ENCODE measurements at regions not wholly inside any gene's neighbourhood (a gene's known extent, or its start where the extent isn't known, plus 50 kb on each side); places are given as distances from the start of the nearest gene placed in this dataset.

DNA sequence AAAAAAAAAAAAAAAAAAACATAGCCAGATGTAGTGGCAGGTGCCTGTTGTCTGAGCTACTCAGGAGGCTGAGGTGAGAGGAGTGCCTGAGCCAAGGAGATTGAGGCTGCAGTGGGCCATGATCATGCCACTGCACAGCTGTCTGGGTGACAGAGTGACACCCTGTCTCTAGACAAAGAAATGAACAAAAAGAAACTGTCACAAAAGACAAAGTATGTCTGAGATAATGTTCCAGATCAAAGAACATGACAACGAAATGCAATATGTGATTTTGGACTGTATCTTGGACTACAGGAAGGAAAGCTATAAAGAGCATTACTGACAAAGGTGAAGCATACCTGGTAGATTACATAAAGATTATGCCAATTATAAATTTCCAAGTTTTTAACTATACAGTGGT lies 862.8 kb downstream of the ROBO2 start (continued):
- TF ChIP-seq, protein P1, sequence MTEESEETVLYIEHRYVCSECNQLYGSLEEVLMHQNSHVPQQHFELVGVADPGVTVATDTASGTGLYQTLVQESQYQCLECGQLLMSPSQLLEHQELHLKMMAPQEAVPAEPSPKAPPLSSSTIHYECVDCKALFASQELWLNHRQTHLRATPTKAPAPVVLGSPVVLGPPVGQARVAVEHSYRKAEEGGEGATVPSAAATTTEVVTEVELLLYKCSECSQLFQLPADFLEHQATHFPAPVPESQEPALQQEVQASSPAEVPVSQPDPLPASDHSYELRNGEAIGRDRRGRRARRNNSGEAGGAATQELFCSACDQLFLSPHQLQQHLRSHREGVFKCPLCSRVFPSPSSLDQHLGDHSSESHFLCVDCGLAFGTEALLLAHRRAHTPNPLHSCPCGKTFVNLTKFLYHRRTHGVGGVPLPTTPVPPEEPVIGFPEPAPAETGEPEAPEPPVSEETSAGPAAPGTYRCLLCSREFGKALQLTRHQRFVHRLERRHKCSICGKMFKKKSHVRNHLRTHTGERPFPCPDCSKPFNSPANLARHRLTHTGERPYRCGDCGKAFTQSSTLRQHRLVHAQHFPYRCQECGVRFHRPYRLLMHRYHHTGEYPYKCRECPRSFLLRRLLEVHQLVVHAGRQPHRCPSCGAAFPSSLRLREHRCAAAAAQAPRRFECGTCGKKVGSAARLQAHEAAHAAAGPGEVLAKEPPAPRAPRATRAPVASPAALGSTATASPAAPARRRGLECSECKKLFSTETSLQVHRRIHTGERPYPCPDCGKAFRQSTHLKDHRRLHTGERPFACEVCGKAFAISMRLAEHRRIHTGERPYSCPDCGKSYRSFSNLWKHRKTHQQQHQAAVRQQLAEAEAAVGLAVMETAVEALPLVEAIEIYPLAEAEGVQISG (CRISPR knock-in tag; IDR thresholded peaks at IDR 0.05): no peak
- no peak for TF ChIP-seq NFIB (CRISPR knock-in tag; IDR thresholded peaks at IDR 0.05; ENCODE audit: borderline replicate concordance)
- TF ChIP-seq ZNF605 (CRISPR knock-in tag; IDR thresholded peaks at IDR 0.05): no peak
- no peak for TF ChIP-seq PLRG1 (conservative IDR thresholded peaks at IDR 0.05)
- TF ChIP-seq ZSCAN12 (CRISPR knock-in tag; IDR thresholded peaks at IDR 0.05): no peak
- no peak for TF ChIP-seq BORCS8-MEF2B (CRISPR knock-in tag; IDR thresholded peaks at IDR 0.05)
- TF ChIP-seq FOXO1 (CRISPR knock-in tag; IDR thresholded peaks at IDR 0.05): no peak

DNA sequence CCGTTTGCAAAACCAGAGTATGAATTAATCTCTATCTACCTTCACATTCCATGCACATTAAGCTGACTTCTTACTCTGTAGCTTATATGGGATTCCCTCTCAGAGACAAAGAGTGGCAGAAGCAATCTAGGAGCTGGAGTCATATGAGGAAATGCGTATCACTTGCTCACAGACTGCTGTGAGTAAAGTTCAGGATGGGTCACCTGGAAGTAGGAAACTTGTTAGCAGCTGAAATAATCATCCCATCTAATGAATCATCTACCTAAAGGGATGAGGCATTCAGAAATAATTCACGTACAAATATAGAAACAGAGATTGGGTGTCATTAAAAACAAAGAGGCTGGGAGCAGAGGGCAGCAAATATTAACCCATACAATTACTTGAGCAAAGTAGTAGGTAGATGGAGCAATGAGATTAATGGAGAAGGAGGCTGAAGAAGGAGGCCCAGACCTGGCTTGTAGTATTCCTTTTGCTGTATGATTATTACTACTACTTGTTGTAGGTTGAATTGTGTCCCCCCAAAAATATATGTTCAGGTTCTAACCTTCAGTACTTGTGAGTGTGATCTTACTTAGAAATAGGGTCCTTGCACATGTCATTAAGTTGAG lies 866.3 kb downstream of the ROBO2 start:
- H3K27ac ChIP-seq (ENCODE audit: extremely low read length, insufficient read depth, low read length): no peak overlapping the region
- ChIA-PET POLR2A (no interaction called here), CTCF (ENCODE audit: low intra/inter-chr PET ratio, low total read pairs) (no interaction called here)
- intact Hi-C loops (cut with micrococcal nuclease; ENCODE audit: unreplicated experiment) (no loop called here), in situ Hi-C loops (cut with HindIII; ENCODE audit: extremely low pct_ligation_motif_present, low pct_unique_long_range_greater_than_20kb) (no loop called here)
- no peaks in the 10 kb centered on the region for H3K27me3 ChIP-seq (ENCODE audit: control insufficient read depth in 1 of 2, insufficient read depth in 2 of 2, low read length in 2 of 2)
- H4K20me1 ChIP-seq (ENCODE audit: insufficient read depth, low read length): no peaks in the 10 kb centered on the region
- no peak for DNase-seq (ENCODE audit: low spot score)
- no peak for TF ChIP-seq PHB2 (IDR thresholded peaks at IDR 0.05; ENCODE audit: partially characterized antibody)
- TF ChIP-seq, protein P2, sequence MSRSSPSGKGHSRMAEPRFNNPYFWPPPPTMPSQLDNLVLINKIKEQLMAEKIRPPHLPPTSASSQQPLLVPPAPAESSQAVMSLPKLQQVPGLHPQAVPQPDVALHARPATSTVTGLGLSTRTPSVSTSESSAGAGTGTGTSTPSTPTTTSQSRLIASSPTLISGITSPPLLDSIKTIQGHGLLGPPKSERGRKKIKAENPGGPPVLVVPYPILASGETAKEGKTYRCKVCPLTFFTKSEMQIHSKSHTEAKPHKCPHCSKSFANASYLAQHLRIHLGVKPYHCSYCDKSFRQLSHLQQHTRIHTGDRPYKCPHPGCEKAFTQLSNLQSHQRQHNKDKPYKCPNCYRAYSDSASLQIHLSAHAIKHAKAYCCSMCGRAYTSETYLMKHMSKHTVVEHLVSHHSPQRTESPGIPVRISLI (CRISPR knock-in tag; IDR thresholded peaks at IDR 0.05; ENCODE audit: borderline replicate concordance): no peak
- no peak overlapping the region for H3K4me2 ChIP-seq (ENCODE audit: low read depth, low read length)
- H3K79me2 ChIP-seq (ENCODE audit: insufficient read depth, low read length): no peaks in the 10 kb centered on the region
- H3K36me3 ChIP-seq (replicated peaks in 1 of 2; ENCODE audit: control insufficient read depth in 1 of 2, insufficient read depth in 2 of 2, low read length in 2 of 2): no peaks in the 10 kb centered on the region
- no peak for FAIRE-seq
- no peak for ATAC-seq
- no peak overlapping the region for H3K4me3 ChIP-seq (replicated peaks in 1 of 3; ENCODE audit: insufficient read depth in 1 of 3, low read depth in 2 of 3, low read length in 3 of 3)
- H3K9me3 ChIP-seq (ENCODE audit: low read length): no peaks in the 10 kb centered on the region
- no peaks in the 10 kb centered on the region for H3K4me1 ChIP-seq (ENCODE audit: insufficient read depth, low read length)
- H3K9ac ChIP-seq (ENCODE audit: insufficient read depth, low read depth, low read length): no peak overlapping the region
- BruUV-seq (replicated peaks): no TSS peak
- 1% methylated on average over 3 of the region's 3 CpGs for WGBS (ENCODE audit: low lambda C conversion rate)
- H2AFZ ChIP-seq (ENCODE audit: low read length): no peak overlapping the region
